GM18498 (cell line): ENCODE measurements at regions not wholly inside any gene's neighbourhood (a gene's known extent, or its start where the extent isn't known, plus 50 kb on each side); places are given as distances from the start of the nearest gene placed in this dataset.
"Not testable (repeated sequence)": the region's sequence is repeated elsewhere in the genome, so short reads cannot be mapped to it uniquely, and the experiment has no call there.

Experiments used
- ATAC-seq: cut with Tn5 transposase; IDR thresholded peaks from one replicate; pipeline ENCODE4 v1.9.1; 2021; ENCODE audit warnings: mild to moderate bottlenecking, moderate library complexity; ENCODE audit not compliant: unreplicated experiment

DNA sequence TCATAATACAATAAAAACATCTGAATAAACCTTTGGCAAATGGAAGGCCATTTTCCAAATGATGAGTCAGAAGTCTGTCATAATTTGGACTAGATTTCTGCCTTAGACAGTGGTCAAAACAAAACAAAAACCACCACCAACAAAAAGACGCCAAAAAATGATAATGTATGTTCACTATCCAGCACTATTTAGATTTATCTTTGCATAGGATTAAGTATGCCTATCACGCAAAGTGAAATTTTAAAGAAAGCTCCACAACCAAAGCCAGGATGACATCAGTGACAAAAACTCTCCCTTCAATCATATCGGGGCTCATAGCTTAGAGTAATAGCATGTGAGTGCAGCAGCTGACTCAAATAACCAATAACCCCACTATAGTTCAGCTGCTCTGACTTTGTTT is 201.9 kb downstream of the MOXD1 start:
- ATAC-seq, result no peak

DNA sequence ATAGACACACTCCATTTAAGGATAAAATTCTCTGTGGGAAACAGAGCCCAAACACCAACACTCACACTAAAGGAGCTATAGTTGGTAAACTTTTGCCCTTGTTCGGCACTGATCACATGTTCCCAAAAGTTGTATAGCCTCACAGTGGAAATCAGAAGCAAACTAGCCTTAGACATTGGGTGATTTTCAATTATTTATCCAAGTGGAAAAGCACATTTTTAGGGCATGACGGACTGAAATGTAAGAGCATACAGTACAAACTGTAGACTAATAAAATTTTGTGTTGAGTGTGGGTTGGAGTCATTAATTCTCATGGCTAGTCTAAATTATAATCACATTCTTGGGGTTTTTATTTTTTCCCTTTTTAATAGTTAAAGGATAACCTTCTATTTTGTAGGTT is 202.4 kb downstream of the MOXD1 start:
- ATAC-seq, result no peak

DNA sequence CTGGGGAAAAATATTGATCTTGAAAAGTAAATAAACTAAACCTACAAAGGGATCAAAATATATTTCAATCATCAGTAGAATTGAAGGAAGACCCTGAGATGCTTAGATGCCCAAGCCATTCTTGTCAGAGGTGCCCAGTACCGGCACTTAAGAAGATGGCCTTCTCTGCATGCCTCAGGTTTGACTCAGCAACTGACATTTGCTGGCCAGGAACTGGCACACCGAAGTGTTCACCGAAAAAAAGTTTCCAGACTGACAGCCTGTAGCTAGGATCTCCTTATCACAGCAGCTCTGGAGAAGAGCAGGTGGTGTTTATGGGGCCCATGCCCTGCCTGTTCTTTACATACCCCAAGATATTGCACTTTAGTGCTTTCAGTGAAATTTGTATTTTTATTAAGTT is 203.2 kb downstream of the MOXD1 start:
- no peak for ATAC-seq

DNA sequence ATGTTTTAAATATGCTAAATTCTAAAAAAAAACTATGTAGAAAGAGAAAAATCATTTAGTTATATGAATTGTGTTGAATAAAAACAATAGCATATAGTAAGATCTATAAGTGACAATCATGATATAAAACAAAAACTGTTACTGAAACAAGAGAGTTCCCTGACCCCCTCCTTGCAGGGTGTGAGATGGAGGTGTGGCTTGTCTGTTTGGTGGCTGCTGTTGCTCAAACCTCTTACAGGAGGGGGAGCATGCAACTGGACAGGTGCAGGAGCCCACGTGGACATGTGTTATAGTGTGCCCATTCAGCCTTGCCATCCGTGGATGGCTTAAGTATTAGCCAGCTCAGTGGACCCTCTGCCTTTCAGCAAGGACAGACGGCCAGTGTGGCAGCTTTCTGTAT is 206.7 kb downstream of the MOXD1 start:
- peak; percentile 62 for ATAC-seq

DNA sequence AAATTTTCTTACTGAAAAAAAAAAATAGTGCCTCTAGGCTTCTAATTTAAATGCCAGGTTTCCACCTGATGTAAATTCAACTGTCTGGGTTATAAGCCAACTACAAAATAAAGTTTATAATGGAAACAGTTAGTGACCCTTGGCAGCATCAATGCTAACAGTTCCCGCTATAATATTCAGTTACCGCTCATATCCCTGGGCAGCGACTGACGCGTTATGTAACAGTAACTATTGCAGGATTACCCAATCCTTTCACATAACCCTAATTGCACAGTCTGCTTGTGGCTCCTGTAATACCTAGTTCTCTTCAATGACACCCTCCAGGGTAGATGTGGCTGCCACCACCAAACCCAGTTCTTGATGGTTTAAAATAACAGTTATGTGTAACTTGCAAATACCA is 208.6 kb downstream of the MOXD1 start:
- no peak for ATAC-seq

DNA sequence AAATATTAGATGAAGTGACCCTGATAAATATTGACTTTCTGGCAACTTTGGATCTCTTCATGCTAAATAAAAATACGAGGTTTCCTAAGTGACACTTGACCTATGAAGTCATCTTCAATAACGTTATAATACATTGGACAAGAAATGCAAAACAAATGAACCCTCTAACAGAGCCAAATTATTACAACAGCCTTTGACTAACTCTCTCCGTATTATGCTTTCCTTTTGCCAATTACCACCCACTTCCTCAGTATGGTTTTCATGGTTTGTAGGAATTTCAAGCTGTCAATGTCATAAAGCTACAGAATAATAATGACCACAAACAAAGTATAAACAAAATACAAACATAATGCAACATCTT is 210.5 kb downstream of the MOXD1 start:
- ATAC-seq, result no peak

DNA sequence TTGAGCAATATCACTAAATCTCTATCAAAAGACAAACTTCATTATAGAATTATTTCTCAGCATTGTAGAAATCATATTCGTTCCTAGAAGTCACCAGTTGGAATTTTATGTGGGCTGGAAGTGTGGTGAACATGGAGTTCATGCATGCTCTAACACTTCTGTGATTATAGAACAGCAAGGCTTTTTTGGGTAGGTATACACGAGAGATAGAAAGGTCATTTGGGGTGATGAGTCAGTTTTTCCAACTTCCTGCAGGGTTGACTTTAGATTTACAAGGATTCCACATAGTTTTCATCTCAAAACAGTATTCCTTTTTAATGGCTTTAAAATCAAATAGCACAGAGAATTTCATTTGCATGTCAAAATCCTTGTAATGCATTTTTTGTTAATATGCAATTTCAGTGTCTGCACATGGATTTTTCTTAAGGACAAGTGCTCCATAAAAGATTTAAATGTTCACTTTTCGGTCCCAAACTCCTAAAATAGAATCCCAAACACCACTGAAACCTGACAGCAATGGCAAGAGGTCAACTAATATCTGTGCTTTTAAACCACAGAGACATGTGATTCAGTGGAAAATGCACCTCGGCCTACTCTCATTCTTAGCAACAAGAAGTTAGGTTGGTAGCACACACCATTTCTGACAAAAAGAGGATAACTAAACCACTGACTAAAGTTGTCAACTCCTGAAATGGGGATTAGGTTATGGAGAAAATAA is 211.0 kb downstream of the MOXD1 start:
- peak; percentile 66 for ATAC-seq

DNA sequence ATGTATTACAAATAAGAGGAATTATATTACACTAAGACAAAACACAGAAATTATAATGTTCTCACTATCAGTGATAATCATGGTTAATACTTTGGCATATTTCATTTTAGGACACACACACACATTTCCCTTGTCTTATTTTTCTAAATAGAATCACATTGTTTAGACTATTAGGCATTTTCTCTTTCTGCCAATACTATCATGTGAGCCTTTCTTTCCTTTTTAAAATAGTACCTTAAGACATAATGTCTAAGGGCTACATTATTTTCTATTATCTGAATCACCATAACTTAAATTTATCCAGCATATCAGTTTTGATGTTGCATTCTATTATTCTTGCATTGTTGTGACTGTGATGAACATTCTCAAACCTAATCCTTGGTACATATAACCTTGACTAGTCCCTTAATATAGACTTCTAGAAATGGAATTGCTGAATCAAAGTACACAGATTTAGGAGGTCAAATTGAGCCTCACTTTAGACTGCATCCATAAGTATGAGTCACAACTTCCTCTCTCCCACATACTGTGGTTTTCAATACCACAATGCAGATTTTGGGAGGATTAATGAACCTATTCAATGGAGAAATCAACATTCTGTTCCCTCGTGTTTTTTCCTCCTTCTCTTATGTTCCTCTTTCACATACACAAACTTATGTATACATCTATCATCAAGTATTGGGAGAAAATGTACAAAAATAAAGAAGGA is 212.6 kb downstream of the MOXD1 start:
- no peak for ATAC-seq

DNA sequence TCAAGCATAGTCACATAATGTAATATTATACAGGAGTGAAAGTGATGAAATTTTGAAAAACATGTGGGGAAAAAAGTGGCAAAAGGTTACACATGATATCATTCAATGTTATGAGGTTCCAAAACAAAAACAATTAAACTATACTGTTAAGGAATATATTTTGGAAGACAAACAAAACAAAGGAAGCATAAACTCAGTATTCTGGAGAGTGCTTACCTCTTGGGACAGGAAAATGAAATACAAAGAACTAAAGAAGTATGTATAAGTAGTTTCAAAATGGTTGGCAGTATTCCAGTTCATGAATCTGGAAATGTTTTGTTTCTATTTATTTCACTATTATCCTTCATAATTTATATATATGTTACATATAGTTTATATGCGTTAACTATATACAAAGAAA is 213.5 kb downstream of the MOXD1 start:
- ATAC-seq, result no peak

DNA sequence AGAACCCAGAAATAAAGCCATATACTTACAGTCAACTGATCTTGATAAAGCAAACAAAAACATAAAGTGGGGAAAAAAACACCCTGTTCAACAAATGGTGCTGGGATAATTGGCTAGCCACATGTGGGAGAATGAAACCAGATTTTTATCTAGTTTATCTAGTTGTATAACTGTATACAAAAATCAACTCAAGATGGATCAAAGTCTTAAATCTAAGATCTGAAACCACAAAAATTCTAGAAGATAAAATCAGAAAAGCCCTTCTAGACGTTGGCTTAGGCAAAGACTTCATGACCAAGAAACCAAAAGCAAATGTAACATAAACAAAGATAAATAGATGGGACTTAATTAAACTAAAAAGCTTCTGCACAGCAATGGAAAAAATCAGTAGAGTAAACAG is 216.3 kb downstream of the MOXD1 start:
- ATAC-seq, result not testable (repeated sequence)

DNA sequence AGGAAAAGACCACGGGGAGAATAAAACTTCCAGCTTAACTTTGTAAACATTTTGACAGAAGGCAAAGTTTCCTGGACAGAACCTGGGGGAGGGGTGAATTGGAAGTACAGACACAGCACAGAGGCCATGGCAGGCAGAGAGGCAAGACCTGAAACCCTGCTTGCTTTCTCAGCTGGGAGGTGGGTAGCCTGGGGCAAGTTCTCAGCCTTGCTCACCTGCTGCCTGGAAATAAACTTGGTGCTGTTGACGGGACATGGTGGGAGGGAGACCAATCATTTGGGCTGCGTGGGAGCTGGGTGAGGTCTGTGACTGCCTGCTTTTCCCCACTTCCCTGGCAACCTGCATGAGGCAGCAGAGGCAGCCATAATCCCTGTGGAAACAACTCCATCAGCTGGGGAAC is 221.3 kb downstream of the MOXD1 start:
- no peak for ATAC-seq

DNA sequence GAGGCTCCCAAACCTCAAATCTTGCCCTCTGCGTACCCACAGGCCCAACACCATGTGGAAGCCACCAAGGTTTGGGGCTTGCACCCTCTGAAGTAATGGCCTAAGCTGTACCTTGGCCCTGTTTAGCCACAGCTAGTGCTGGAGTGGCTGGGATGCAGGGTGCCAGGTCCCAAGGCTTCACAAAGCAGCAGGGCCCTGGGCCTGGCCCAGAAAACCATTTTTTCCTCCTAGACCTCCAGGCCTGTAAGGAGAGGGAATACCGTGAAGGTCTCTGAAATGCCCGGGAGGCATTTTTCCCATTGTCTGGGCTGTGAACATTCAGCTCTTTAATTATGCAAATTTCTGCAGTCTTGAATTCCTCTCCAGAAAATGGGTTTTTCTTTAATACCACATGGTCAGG is 223.7 kb upstream of the CCN2 start:
- no peak for ATAC-seq

DNA sequence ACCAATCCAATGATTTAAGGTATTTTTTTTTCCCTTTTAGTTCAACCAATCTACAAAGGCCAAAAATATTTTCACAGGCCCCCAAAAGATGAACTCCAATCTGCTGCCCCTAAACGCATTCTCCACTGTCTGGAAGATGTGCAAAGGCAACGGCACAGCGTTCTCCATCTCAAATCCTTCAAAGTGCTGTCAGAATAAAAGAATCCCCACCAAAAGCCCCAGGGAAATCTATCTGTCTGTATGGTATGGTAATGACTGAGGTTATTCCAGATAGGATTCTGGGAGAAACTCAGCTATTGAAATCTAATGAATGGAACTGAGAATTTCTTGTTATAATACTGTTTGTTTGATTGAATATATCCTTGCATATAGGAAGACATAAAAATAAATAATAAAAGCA is 217.8 kb upstream of the CCN2 start:
- ATAC-seq, result no peak

DNA sequence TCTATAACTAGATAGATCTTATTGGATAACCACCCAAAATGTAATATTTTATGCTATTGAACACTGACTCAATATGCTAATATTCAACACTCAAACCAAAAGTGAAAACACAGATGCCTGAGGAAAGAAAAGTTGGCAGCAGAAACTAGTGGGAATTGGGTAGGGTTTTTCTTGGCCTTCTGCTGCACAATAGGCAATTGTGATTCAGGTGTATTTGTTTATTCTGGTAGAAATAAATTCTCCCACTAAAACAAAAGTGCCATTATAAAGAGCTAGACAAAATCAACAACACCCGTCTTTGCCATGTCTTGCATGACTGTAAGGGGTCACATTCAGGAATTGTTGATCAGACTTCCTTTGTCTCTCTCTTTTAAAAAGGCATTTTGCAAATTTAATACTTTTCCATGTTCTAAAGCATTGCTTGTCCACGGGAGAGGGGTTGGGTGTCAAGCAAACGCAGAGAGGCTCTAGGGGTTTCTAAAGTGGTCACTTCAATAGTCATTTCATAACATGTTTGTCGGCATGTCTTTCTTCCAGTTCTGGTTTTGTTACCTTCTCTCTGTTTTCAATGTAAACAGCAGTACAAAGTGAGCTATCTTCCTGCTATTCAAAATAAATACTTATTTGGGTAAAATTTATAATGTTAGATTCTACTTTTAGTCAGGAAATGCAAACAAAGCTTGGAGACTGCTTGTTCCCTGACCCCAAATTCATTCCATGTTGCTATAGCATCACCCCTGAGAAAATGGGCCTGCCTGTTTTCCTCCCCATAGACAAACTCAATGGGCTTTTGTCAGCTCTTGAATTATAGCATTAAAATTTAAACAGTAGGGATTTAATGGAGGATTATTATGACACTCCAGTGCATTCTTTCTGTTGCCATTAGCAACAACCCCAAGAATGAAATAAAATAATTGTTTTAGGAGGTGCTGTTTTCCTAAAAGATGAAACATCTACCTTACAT is 217.0 kb upstream of the CCN2 start:
- no peak for ATAC-seq

DNA sequence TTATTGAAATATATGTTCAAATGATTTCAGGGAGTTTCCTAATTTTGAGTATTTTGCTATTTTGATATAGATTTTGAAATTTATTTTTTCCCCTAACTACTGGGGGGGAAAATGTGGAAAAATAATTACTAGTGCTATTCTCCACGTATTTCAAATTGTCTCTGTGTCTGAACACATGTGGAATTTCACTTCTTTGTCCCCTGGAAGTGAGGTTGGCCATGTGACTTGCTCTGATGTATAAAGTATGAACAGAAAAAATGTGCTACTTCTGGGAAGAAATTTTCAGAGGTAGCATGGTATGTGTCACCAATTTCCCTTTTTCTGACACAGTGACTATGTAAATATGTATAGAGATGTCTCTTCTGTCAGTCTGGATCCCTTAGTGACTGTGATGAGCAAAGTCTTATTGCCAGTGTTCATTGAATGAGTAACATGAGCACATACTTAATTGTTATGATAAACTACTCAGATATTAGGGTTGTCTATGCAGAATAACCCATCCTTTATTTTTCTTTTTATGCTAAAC is 215.4 kb upstream of the CCN2 start:
- ATAC-seq, result no peak

DNA sequence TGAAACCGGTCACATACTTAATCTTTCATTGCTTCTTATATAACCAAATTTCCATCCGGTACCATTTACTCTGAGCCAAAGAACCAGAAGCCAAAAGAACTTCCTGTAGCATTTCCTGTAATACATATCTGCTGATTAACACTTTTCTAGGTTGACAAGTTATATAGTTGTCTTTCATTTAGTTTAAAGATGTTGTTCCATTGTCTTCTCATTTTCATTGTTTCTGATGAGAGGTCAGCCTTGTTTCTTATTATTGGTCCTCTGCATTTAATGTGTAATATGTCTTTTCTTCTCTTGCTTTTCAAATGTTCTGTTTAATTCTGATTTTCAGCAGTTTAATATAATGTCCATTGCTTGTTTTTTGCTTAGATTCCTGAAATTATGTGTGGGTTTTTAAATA is 214.5 kb upstream of the CCN2 start:
- no peak for ATAC-seq

DNA sequence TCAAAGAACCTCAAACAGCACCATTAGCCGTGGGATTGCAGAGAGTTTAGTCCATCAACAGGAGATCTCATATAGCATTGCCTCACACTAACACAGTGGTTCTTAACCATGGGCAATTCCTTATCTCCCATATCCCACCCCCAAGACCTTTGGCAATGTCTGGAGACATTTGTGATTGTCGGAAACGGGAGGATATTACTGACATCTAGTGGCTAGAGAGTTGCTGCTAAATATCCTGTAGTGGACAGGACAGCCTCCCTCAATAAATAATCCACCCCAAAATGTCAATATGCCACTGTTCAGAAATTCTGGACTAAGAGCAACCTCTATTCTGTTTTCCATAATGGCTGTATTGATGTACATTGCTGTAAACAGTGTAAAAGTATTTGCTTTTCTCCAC is 210.1 kb upstream of the CCN2 start:
- no peak for ATAC-seq

DNA sequence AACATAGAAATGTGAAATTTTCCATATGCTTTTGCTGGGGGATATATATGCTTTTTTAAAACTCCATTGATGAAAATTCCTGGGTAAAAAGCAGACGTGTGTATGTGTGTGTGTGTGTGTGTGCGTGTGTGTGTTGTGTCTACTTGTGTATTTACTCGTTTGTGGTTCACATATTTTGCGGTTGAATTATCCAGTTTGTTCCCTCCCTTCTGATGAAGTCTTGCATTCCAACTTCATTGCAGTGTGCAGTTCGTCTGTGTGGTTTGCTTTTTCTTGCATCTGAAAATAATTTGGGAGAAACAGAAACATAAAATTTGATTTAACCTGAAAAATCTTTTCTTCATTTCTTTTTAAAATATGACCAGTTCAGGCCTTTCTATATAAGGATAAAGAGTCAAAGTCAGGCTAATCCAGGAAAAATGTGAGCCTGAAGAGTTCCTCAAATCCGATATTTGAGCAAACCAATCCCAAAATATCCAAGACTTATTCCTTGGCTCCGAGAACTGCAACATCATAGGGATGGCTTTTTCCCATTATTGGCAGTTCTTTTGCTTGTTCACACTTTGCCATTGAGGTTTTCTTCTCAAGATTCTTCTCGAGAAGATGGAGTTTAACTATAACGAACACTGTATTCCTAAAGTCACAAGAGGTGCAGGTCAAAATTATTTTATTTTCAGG is 202.2 kb upstream of the CCN2 start:
- no peak for ATAC-seq

DNA sequence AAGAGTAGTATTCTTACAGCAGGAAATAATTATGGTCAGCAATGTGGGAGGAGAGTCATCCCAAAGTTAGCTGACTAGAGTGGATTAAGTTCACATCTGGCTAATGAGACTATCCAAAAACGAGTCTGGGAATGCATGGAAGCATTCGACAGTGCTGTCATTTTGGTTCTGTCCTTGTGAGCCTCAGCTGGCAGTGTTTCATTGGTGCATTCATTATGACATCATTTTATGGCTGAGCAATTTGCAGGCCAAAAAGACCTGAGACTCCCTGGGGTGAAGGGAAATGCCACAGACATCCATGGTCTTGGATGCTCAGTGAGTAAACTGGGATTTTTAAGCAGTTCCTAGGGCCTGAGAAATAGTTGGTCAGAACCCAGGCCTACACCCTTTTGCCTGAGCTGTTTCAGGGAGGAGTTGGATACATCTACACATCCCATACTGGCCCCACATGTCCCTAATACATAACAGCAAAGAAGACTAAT is 196.4 kb upstream of the CCN2 start:
- no peak for ATAC-seq

DNA sequence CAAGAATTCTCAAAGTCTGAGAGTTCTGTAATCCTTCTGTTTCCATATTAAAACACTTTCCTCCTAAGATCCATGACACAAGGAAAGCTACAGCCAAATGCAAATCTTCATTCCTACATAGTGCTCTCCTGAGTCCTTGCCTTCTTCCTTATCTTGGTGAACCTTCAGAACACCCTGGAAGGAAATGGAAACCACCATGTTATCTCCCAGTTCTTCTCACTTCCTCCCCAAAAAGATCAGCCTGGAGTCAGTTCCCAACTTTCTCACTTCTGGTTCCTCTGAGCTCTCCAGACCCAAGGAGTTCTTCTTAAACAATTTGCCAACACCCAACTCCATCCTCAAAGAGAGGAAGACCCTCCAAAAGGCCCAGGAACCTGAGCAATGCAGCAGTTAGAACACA is 193.3 kb upstream of the CCN2 start:
- ATAC-seq, result no peak

DNA sequence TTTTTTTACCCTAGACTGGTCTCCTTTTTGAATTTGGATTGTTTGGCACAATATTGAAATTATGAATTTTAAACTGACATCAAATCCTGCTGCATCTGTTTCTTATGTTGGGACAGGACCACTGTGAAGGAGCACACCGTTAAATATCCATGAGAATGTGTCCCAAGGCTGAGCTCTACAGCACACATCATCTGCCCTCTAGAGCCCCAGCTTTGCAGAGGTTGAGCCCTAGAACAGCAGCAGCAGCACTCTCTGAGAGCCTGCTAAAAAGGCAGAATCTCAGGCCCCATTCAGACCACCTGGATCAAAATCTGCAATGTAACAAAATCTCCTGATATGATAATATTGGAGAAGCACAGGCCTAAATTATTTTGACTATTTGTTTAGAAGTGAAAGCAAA is 192.1 kb upstream of the CCN2 start:
- no peak for ATAC-seq
